ENCODE measurements at regions not wholly inside any gene's neighbourhood (a gene's known extent, or its start where the extent isn't known, plus 50 kb on each side); places are given as distances from the start of the nearest gene placed in this dataset.

GRCh38 chr6:105951322-105951721, 134.8 kb upstream of the PRDM1 start:
- DNase-seq (ENCODE audit: low read depth, low spot score) (no peak), FAIRE-seq (no peak)
- intact Hi-C loops (cut with micrococcal nuclease) (no loop called here), dilution Hi-C loops (cut with MboI; ENCODE audit: extremely low pct_ligation_motif_present, low sequenced_read_pairs) (no loop called here)
- H3K9me3 ChIP-seq (replicated peaks; ENCODE audit: control insufficient read depth, insufficient read depth, low read length), result no peaks in the 10 kb centered on the region
- no peak for TF ChIP-seq MYC (IDR thresholded peaks at IDR 0.05; ENCODE audit: low read depth, low read length)
- TF ChIP-seq EZH2 (IDR thresholded peaks at IDR 0.05; ENCODE audit: borderline replicate concordance, low read depth, low read length, severe bottlenecking), result no peak
- no peak for TF ChIP-seq JUN (IDR thresholded peaks at IDR 0.05; ENCODE audit: borderline replicate concordance, insufficient read depth, insufficient read length, low read depth)
- TF ChIP-seq FOS (IDR thresholded peaks at IDR 0.05; ENCODE audit: borderline replicate concordance, insufficient read depth, low read length), result no peak
- no peak for TF ChIP-seq POLR2A (IDR thresholded peaks at IDR 0.05; ENCODE audit: low read depth, low read length)
- TF ChIP-seq CTCF (IDR thresholded peaks at IDR 0.05; ENCODE audit: extremely low read depth in 1 of 2, insufficient read depth in 1 of 2, low read depth in 1 of 2, low read length in 2 of 2), result no peak
- no peak for TF ChIP-seq POLR2AphosphoS5 (IDR thresholded peaks at IDR 0.05; ENCODE audit: insufficient read depth, low read depth, low read length)
- no peak for TF ChIP-seq GATA2 (IDR thresholded peaks at IDR 0.05; ENCODE audit: insufficient read depth, insufficient read length, low read depth, low read length)
- no peak for TF ChIP-seq MAX (IDR thresholded peaks at IDR 0.05; ENCODE audit: insufficient read depth, insufficient read length)
- no peak overlapping the region for H3K9ac ChIP-seq (replicated peaks; ENCODE audit: extremely low read depth, insufficient read depth, low read length)
- H3K4me3 ChIP-seq (replicated peaks in 1 of 3; ENCODE audit: insufficient read depth in 1 of 3, low read depth in 1 of 3, low read length in 3 of 3), result no peak overlapping the region
- no peaks in the 10 kb centered on the region for H3K27me3 ChIP-seq (ENCODE audit: control insufficient read depth in 2 of 2, insufficient read depth in 2 of 2, low read length in 2 of 2)
- no peaks in the 10 kb centered on the region for H3K79me2 ChIP-seq (ENCODE audit: control insufficient read depth, insufficient read depth, low read length)
- CTCF ChIA-PET, result no interaction called here
- no peak overlapping the region for H2AFZ ChIP-seq (ENCODE audit: low read depth, low read length)
- no peak overlapping the region for H3K4me2 ChIP-seq (ENCODE audit: insufficient read depth, low read length)
- H3K27ac ChIP-seq (ENCODE audit: insufficient read depth, low read depth, low read length), result no peak overlapping the region
- H3K36me3 ChIP-seq (ENCODE audit: control insufficient read depth in 2 of 2, extremely low read depth in 1 of 2, insufficient read depth in 2 of 2, low read length in 2 of 2), result no peaks in the 10 kb centered on the region
- no peaks in the 10 kb centered on the region for H3K4me1 ChIP-seq (ENCODE audit: control insufficient read depth, extremely low read depth, insufficient read depth, low read length)
- BruUV-seq (replicated peaks), result no TSS peak
- POLR2A ChIA-PET, result no interaction called here
- H3K9me1 ChIP-seq (replicated peaks; ENCODE audit: control insufficient read depth, extremely low read depth, insufficient read depth, low read length), result no peaks in the 10 kb centered on the region
- H4K20me1 ChIP-seq (replicated peaks; ENCODE audit: control insufficient read depth, extremely low read depth, insufficient read depth, low read length), result no peaks in the 10 kb centered on the region
